NCI-H510A treated with DMSO at 0.1 percent for 48 hours (cell line): ENCODE measurements at regions not wholly inside any gene's neighbourhood (a gene's known extent, or its start where the extent isn't known, plus 50 kb on each side); places are given as distances from the start of the nearest gene placed in this dataset.
"Not testable (repeated sequence)": the region's sequence is repeated elsewhere in the genome, so short reads cannot be mapped to it uniquely, and the experiment has no call there.

Experiments used
- DNase-seq: peaks from one replicate; lab custom pipeline; 2025; lab: John Stamatoyannopoulos, UW

DNA sequence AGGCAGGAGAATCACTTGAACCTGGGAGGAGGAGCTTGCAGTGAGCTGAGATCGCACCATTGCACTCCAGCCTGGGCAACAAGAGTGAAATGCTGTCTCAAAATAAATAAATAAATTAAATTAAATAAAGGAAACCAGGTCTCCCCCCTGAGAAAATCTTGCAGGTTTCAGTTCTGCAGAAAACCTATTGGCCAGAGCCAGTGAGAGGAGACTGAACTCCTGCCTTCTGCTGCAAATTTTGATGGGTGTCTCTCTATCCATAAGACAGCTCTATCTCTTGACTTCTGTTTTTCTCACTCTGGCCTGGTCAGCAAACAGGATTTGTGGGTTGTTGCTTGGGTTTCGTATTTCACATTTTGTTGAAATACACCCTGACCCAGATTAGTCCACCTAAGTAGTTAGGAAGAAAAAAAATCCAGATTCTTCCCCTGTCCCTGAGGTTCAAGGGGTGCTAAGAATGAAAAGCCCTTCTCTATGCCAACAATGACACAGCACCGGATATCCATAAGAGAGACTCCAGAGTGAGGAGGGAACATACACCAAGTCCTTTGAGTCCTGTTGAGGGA, 86.7 kb upstream of the MAP4K4 start:
- no peak for DNase-seq

DNA sequence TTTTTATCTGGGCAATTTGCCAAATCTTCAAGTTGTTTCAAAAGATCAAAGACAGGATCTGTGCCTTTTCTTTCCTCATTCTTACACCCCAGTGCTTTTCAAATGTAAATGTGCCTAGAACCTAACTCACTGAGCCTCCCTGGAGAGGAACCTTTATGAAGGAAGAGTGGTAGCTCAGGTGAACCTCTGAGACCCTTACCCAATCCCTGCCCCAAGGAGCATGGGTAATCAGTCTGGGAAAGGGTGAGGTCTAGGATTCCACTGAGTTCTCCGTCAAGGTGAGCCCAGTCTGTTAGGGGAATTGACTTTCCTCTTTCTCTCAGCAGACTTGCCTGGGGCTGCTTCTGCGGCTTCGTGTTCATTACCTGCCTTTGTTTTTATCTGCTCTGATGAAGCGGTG, 88.1 kb upstream of the MAP4K4 start:
- DNase-seq = no peak

DNA sequence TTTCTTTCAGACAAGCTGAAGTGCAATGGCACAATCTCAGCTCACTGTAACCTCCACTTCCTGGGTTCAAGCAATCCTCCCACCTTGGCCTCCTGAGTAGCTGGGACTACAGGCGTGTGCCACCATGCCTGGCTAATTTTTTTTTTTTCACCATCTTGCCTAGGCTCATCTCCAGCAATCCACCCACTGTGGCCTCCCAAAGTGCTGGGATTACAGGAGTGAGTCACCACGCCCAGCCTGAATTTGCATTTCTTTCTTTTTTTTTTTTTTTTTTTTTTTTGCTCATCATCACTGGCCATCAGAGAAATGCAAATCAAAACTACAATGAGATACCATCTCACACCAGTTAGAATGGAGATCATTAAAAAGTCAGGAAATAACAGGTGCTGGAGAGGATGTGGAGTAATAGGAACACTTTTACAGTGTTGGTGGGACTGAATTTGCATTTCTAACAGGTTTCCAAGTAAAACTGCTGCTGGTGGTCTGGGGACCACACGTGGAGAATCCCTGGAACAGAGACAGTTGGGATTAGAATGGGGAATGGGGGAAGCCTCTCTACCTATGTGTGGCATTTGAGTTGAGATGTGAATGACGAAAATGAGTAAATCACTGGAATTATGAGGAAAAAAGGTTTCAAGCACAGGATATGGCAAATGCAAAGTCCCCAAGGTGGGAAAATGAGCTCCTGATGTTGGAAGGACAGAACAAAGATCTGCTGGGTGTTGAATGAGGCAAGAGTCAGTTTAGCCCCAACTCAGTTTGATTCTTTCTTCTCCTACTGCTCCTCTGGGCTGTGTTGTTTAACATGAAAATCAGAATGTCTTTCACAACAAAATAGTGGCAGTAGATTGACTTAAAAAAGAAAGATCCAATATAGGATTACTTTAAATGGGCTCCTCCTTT, 88.8 kb upstream of the MAP4K4 start:
- no peak for DNase-seq

DNA sequence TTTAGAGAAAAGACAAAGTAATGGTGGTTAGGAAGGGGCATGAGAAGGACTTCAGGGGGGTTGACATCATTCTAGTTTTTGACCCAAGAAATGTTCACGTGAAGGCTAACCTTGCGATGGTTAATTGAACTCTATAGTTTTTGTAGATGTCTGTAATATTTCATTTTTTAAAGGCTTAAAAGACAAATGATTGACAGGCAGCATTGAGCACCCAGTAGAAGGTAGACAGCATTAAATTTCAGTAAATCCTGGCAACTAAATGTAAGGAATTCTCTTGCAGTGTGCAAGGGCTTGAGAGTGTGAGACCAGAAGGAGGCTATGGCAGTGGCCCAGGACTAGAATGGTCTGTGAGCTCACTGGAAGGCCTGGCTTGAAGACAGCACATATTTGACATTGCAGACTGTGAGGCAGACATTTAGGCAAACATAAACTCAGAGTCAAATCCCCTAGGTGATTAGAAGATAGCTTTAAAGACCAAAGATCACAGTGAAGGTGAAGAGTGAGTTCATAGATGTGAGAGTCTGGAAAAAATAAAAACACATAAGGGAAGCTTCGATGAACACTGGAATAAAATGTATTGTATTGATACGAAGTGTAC, 100.1 kb upstream of the MAP4K4 start:
- DNase-seq = no peak

DNA sequence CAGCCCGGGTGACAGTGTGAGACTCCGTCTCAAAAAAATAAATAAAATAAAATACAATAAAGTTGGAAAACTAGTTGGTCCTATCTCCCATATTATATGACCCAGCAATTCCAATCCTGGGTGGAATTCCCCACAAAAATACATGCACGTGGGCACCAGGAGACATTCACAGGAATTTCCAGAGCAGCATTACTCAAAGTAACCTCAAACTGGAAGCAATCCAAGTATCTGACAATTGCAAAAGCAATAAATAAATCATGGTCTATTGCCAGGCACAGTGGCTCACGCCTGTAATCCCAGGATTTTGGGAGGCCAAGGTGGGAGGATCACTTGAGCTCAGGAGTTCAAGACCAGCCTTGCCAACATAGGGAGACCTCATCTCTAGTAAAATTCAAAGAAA, 101.2 kb upstream of the MAP4K4 start:
- no peak for DNase-seq

DNA sequence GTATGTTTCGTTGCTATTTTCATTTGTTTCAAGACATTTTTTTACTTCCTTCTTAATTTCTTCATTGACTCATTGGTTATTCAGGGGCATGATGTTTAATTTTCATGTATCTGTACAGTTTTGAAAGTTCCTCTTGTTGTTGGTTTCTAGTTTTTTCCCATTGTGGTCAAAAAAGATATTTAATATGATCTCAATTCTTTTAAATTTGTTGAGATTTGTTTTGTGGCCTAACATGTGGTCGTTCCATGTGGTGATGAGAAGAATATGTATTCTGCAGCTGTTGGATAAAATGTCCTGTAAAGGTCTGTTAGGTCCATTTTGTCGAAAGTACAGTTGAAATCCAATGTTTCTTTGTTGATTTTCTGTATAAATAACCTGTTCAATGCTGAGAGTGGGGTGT, 110.3 kb upstream of the MAP4K4 start:
- no peak for DNase-seq

DNA sequence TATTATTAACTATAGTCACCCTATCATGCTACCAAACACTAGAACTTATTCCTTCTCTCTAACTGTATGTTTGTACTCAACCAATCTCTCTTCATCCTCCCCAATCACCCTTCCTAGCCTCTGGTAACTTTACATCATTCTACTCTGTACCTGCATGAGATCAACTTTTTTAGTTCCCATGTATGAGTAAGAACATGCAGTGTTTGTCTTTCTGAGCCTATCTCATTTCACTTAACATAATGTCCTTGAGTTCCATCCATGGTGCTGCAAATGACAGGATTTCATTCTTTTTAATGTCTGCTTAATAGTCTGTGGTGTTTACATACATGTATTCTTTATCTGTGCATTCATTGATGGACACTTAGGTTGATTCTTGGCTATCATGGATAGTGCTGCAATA, 108.9 kb upstream of the RFX8 start:
- no peak for DNase-seq

DNA sequence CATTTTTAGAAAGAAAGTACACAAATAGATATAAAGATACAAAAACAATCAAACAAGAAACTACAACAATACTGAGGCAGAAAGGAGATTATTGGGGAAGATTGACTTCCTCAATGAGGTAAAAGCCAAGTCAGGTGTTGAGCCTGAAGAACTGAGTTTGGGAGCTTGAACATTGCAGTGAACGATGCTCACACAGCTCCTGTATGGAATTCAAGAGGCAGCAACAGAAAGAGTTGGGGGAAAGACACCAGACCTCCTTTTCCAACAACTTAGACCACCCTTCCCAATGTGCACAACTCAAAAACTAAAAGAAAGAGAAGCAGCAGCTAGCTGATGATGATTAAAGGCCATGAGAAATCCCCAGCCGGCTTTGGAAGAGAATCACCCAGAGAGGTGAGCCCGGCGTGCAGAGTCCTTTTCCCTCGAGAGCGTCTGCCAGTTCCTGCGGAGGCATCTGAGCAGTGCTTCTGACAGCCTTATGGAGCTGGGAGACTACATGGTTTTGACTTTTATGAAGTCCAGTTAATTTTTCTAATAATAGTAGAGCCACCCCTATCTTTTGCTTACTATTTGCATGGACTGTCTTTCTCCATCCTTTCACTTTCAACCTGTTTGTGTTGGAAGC, 106.9 kb upstream of the RFX8 start:
- no peak for DNase-seq

DNA sequence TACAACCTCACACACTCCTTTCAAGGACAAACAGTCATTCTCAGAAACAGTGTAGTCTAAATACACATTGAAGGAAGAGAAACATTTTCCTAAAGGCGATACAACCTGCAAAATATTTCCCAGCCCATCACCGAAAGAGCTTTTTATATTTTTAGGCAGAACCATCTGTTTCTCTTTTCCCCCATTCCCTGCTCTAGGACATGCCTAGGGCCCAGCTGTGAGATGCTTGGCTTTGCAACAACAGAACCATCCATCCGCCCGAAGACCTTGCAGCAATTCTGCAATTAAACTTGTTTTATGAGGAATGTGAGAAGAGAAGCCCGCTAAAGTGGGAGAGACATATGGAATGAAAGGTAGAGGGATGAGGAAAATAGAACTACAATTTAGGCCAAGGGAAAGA, 105.6 kb upstream of the RFX8 start:
- no peak for DNase-seq

DNA sequence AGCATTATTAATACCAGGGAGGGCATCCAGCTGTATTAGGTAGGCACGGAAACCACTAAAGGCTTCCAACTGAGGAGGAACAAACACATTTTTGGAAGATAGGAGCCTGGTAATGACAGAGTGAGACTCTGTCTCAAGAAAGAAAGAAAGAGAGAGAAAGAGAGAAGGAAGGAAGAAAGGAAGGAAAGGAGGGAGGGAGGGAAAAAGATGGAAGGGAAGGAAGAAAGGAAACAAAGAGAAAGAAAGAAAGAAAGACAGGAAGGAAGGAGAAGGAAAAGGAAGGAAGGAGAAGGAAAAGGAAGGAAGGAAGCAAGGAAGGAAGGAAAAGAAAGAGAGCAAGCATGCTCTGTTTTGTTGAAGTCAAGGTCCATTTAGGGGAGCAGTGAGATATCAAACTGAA, 103.8 kb upstream of the RFX8 start:
- DNase-seq = no peak

DNA sequence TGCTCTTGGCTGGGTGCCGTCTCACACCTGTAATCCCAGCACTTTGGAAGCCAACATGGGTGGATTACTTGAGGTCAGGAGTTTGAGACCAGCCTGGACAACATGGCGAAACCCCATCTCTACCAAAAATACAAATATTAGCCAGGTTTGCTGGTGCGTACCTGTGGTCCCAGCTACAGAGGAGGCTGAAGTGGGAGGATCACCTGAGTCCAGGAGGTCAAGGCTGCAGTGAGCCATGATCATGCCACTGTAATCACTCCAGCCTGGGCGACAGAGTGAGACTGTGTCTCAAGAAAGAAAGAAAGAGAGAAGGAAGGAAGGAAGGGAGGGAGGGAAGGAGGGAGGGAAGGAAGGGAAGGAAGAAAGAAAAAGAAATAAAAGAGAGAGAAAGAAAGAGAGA, 103.2 kb upstream of the RFX8 start:
- not testable (repeated sequence) for DNase-seq

DNA sequence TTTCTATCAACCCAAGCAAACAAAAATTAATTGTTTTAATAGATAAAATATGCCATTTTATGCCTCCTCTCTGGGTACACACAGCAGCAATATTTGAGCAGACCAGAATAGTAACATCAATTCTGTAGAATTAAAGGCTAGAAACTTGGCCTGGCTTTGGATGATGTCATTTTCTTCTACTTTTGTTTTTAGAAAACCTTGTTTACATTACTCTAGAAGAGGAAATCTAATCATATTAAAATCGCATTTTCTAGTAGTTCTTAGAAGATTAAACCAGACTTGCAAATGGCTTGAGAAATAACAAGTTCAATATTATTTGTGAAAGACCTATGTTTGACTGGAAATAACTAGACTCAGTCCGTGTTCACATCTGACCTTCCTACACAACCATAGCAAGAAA, 102.3 kb upstream of the RFX8 start:
- no peak for DNase-seq

DNA sequence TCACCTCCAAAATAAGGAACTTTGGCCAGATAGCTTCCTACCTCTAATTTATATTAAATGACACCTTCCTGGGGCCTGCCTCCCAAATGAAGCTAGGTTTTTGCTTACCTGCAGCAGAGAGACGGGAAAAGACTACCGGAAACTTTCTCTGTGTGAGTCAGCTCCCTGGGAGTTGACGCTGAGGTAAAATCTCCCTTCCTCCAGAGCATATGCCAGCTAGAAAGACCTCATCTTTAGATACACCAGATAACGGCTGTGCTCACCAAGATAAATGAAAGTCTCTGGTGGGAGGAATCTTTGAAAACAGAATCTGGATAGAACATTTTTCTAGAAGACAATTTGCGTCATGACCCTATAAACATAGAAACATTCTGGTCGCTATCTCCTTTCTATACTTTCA, 99.7 kb upstream of the RFX8 start:
- DNase-seq = no peak

DNA sequence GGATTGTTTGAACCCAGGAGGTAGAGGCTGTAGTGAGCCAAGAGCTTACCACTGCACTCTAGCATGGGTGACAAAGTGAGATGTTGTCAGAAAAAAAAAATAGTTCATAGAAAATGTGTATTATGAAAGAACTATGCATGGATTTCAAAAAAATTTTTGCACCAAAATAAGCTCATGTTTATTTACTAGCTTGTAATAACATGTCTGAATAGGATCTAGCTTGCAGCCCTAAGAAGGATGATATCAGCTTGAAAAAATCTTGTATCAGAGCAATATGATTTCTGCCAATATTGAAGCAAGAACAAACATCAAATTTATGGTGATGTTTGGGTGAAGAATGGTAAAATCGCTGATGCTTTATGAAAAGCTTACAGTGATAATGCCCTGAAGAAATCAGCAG, 97.0 kb upstream of the RFX8 start:
- DNase-seq = no peak

DNA sequence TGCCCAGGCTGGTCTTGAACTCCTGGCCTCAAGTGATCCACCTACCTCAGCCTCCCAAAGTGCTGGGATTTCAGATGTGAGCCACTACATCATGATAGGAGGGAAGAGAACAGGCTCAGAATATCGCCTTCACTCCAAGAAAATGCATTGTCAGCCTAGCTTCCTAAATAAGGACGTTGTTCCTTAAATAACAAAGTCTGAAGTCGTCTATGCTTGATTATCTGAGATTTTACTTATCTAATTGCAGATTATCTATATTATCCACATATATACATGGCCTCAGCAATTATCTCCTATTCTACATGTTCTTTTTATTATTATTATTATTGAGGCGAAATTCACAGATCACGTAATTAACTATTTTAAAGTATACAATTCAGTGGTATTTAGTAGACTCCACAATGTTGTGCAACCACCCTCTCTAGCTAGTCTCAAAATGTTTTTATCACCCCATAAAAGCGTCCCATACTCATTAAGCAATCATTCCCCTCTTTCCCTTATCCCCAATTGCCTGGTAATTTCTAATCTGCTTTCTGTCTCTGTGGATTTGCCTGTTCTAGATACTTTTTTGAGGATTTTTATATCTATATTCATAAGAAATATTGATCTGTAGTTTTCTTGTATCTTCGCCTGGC, 95.1 kb upstream of the RFX8 start:
- no peak for DNase-seq

DNA sequence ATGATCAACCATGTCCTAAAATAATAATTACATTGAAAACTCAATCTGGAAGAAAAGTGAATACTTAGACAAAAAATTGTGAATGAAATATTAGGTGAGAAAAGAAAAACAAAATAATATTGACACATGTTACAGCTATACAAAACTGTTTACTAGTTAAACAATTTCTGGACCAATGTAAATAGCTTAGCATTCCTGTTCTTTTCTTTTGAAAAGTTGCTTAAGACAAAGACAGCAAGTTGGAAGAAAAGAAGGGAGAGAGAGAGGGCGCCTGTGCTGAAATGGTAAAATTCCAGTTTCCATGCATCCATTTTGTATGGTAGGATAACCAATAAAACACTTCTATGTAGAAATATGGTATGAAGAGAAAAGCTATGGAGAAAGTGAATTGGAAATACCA, 94.1 kb upstream of the RFX8 start:
- no peak for DNase-seq

DNA sequence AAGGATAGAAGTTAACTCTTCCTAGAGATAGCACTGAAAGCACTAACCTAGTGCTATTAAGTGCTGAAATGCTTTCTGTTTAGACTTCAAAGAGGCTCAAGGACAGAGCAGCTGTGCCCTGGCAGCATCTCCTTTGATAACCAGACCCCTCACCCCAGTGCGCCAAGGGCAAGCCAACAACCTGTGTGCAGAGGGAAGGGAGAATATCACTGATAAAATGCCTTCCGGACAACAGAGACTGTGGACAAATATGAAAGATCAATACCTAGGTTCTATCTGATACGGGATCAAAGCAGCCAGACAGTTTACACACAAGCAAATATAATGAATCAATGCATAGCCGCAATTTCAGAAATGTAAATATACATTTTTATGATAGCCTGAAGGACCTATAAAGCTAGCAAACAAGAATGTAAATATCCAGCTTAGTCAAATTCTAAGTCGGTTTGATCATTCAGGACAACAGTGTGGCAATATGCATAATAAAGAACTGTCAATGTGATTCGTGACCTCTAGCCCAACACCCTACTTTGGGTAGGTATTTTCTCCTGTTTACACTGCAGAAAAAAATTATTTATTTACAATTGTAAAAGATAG, 91.8 kb upstream of the RFX8 start:
- peak; percentile 13 for DNase-seq

DNA sequence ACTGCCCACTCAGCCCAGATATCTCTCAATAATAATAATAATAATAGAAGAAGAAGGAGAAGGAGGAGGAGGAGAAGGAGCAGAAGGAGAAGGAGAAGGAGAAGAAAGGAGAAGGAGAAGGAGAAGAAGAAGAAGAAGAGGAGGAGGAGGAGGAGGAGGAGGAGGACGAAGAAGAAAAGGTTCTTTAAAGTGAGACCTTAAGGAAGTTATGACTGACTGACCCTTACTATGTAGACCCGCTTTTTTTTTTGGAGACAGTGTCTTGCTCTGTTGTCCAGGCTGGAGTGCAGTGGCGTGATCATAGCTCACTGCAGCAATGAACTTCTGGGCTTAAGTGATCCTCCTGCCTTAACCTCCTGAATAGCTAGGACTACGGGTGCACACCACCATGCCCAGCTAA, 88.9 kb upstream of the RFX8 start:
- no peak for DNase-seq

DNA sequence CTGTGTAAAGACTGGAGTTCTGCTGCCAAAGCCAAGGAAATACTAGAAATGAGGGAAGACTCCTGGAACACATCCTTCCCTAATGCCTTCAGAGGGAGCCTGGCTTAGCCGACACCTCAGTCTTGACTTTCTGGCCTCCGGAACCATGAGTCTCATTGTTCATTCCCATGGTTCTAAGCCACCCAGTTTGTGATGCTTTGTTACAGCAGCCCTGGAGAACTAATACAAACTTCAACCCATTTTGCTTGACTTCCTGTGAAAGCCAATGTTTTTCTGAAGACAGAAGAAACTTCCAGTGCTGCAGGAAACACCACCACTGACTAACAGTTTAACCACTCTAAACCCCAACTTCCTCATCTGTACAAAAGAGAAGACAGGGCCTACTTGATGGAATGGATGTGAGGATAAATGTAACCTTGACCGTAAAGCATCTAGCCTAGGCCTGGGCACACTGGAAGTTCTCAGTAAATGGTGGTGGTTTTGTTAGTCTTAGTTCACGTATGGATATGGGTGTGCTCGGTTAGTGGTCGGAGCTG, 85.9 kb upstream of the RFX8 start:
- DNase-seq = no peak

DNA sequence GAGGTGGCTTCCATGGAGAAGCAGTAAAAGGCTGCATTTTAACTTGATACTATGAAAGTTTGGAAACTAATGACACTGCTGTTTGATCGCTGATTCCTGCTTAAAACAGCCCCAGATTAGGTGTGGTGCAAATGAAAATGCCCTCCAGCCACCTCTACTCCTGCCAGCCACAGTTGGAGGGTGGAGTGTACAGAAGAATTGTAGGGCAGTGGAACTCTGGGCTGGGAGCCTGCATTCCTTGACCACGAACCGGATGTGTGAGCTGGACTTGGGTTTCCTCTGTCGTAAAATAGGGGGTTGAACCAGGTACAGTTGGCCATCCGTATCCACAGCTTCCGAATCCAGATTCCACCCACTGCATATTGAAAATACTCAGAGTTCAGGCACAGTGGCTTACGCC, 84.6 kb upstream of the RFX8 start:
- no peak for DNase-seq

DNA sequence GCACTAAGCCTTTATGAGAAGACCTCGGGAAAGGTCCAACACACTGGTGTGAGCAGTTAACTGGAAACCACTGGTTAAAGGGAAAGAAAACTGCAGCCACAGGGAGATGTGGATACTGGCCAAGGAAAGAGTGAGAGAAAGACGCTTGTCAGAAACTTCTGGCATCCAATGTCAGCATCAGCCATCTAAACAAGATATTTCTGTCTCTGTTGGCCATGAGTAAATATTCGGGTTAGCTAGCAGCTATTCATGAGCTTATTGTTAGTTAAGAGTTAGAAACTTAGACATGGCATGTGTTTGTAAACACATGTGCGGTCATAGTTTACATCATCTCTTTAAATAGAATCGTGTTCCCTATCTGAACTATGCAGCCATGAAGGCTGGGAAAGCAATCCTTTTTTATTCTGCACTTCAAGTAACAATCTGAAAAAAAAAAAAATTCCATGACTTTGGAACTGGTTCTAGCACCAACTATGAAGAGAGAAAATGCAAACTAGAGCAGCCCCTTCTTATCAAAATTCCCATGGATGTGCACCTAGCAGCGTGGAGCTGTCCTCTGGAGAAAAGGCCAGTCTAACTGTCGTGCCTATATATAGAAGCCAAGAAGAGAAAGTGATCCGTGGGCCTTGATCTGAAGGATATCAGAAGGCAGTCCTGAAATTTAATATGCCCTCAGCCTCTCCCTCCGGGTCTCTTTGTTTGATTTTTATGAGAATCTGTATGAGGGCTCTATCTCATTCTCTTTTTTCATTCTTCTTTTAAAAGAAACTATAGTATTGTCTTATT, 84.0 kb upstream of the RFX8 start:
- DNase-seq = no peak
